ENCODE measurements at regions not wholly inside any gene's neighbourhood (a gene's known extent, or its start where the extent isn't known, plus 50 kb on each side); places are given as distances from the start of the nearest gene placed in this dataset.

GRCh38 chr10:128662520-128662919, 536.3 kb upstream of the MKI67 start:
- DNase-seq (ENCODE audit: low spot score) = no peak

GRCh38 chr10:128664729-128665128, 538.5 kb upstream of the MKI67 start:
- no peak for DNase-seq (ENCODE audit: low spot score)

- DNase-seq (ENCODE audit: low spot score) = no peak
Measured at GRCh38 chr10:128675405-128675804, 549.2 kb upstream of the MKI67 start.

- no peak for DNase-seq (ENCODE audit: low spot score)
Measured at GRCh38 chr10:128680116-128680515, 553.9 kb upstream of the MKI67 start.

GRCh38 chr10:128684215-128684614, 558.0 kb upstream of the MKI67 start:
- DNase-seq (ENCODE audit: low spot score) = no peak

- DNase-seq (ENCODE audit: low spot score) = no peak
Measured at GRCh38 chr10:128686630-128687278, 560.5 kb upstream of the MKI67 start.

- DNase-seq (ENCODE audit: low spot score) = no peak
Measured at GRCh38 chr10:128687408-128687807, 561.2 kb upstream of the MKI67 start.

GRCh38 chr10:128687927-128688549, 561.8 kb upstream of the MKI67 start:
- no peak for DNase-seq (ENCODE audit: low spot score)

GRCh38 chr10:128689667-128690066, 563.4 kb upstream of the MKI67 start:
- no peak for DNase-seq (ENCODE audit: low spot score)

GRCh38 chr10:128693493-128694131, 567.4 kb upstream of the MKI67 start:
- no peak for DNase-seq (ENCODE audit: low spot score)

GRCh38 chr10:128694168-128694850, 568.1 kb upstream of the MKI67 start:
- DNase-seq (ENCODE audit: low spot score) = no peak

GRCh38 chr10:128694851-128695725, 568.9 kb upstream of the MKI67 start:
- DNase-seq (ENCODE audit: low spot score) = no peak

- DNase-seq (ENCODE audit: low spot score) = no peak
Measured at GRCh38 chr10:128695931-128696330, 569.7 kb upstream of the MKI67 start.

- no peak for DNase-seq (ENCODE audit: low spot score)
Measured at GRCh38 chr10:128697437-128697836, 571.2 kb upstream of the MKI67 start.

- DNase-seq (ENCODE audit: low spot score) = no peak
Measured at GRCh38 chr10:128701381-128701780, 575.2 kb upstream of the MKI67 start.

GRCh38 chr10:128701837-128702236, 575.6 kb upstream of the MKI67 start:
- no peak for DNase-seq (ENCODE audit: low spot score)

GRCh38 chr10:128704716-128705115, 578.5 kb upstream of the MKI67 start:
- no peak for DNase-seq (ENCODE audit: low spot score)

GRCh38 chr10:128708182-128708581, 582.0 kb upstream of the MKI67 start:
- no peak for DNase-seq (ENCODE audit: low spot score)

GRCh38 chr10:128709686-128710085, 583.5 kb upstream of the MKI67 start:
- no peak for DNase-seq (ENCODE audit: low spot score)

GRCh38 chr10:128710098-128710797, 584.0 kb upstream of the MKI67 start:
- DNase-seq (ENCODE audit: low spot score) = no peak

- DNase-seq (ENCODE audit: low spot score) = no peak
Measured at GRCh38 chr10:128710798-128711183, 584.6 kb upstream of the MKI67 start.

All from putamen (tissue), 1 donor.